ENCODE measurements at regions not wholly inside any gene's neighbourhood (a gene's known extent, or its start where the extent isn't known, plus 50 kb on each side); places are given as distances from the start of the nearest gene placed in this dataset.

- DNase-seq = no peak
Observed at GRCh38 chr3:64829331-64829730, 141.5 kb upstream of the ADAMTS9 start.

GRCh38 chr3:64828276-64828675 is 140.5 kb upstream of the ADAMTS9 start:
- no peak for DNase-seq

GRCh38 chr3:64827431-64827830 is 139.6 kb upstream of the ADAMTS9 start:
- DNase-seq = no peak

DNA sequence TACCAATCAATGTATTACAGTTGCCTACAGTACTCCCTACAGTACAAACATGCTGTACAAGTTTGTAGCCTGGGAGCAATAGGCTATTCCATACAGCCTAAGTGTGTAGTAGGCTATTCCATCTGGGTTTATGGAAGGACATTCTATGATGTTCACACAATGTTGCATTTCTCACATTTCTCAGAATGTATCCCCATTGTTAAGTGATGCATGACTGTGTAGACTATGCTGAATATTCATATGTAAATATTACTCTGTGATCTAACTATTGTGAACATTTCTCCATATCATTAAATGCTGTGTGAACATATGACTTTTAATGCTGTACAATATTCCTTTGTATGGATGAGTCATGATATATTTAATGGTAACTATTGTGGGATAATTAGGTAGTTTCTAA is 139.2 kb upstream of the ADAMTS9 start:
- no peak for DNase-seq

GRCh38 chr3:64825404-64826120 is 137.8 kb upstream of the ADAMTS9 start:
- no peak for DNase-seq

GRCh38 chr3:64824394-64824909 is 136.7 kb upstream of the ADAMTS9 start:
- DNase-seq = no peak

- no peak for DNase-seq
Observed at GRCh38 chr3:64818196-64818595, 130.4 kb upstream of the ADAMTS9 start.

- DNase-seq = no peak
Observed at GRCh38 chr3:64816355-64816754, 128.6 kb upstream of the ADAMTS9 start.

GRCh38 chr3:64815789-64816188 is 128.0 kb upstream of the ADAMTS9 start:
- DNase-seq = no peak

- no peak for DNase-seq
Observed at GRCh38 chr3:64815195-64815631, 127.4 kb upstream of the ADAMTS9 start.

- DNase-seq = no peak
Observed at GRCh38 chr3:64814351-64814750, 126.6 kb upstream of the ADAMTS9 start.

GRCh38 chr3:64813326-64813725 is 125.5 kb upstream of the ADAMTS9 start:
- no peak for DNase-seq

- no peak for DNase-seq
Observed at GRCh38 chr3:64809086-64809485, 121.3 kb upstream of the ADAMTS9 start.

GRCh38 chr3:64808061-64808460 is 120.3 kb upstream of the ADAMTS9 start:
- no peak for DNase-seq

- DNase-seq = no peak
Observed at GRCh38 chr3:64806668-64807605, 119.1 kb upstream of the ADAMTS9 start.

DNA sequence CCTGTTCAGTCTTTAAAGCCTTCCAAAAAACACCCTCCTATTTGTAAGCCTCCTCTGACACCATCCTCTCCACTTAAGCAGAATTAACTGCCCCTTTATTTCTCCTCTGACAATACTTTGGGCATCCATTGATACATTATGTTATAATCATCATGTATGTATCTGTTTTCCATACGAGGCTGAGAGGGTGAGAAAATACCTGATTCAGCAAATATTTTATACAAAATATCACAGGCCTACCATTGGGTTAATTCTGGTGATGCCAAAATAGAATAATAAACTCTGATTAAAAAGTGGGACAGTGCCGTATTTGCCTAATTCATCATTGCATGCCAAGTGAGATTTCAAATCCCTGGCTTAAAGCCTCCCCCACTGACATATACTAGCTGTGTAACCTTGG is 118.2 kb upstream of the ADAMTS9 start:
- DNase-seq = no peak

DNA sequence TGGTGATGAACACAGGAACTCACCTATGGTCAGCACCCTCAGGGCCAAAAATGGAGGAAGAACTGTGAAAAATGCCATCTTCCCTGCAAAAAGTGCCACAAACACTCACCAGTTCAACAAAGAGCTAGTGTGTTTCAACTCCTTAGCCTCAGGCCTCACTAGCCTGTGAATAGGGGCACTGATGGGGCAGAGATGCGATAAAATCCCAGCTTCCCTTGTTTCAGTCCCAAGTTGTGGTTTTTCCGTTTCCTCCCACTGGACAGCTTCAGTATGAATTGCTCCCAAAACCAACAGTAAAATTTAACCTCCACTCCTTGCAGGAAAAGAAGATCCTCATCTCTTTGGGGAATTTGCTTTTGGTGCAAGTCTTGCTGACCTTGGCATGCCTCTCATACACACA is 117.4 kb upstream of the ADAMTS9 start:
- no peak for DNase-seq

DNA sequence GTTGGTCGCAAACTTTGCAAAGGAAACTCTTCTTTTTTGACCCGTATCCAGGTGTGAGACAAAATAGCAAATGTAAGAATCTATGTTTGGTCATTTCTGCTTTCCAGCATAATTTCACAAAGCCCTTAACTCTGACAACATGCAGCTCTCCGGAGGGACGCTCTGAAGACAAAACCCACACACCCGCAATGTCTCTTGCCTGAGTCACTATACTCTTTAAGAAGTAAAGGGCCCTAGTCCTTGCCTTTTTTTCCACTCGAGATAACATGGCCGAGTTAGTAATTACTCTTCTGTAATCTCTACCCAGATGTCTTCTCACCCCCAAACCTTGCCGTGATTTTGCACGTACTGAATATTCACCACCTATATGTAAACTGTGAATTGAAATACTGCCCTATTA is 115.7 kb upstream of the ADAMTS9 start:
- DNase-seq = no peak

GRCh38 chr3:64802460-64802859 is 114.7 kb upstream of the ADAMTS9 start:
- no peak for DNase-seq

DNA sequence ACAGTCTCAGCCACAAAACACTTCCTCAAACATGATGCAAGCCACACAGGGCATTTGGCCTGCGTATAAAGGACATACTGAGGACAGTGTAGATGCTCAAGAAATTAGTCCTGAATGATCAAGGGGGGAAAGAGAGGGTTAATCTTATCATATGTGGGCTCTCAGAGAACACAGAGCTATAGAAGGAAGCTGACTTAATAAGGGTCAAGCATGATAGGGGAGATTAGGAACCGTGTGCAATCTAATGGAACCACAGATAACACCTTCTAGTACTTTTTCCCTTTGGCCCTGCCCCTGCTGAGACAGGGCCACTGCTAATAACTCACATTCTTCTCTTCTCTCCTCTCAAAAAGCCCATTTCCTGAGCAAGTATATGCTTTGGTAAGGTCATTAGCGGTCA is 114.1 kb upstream of the ADAMTS9 start:
- DNase-seq = no peak

- DNase-seq = no peak
Observed at GRCh38 chr3:64799606-64800005, 111.8 kb upstream of the ADAMTS9 start.

- DNase-seq = peak; percentile 43
Observed at GRCh38 chr3:64798316-64798715, 110.5 kb upstream of the ADAMTS9 start.

DNA sequence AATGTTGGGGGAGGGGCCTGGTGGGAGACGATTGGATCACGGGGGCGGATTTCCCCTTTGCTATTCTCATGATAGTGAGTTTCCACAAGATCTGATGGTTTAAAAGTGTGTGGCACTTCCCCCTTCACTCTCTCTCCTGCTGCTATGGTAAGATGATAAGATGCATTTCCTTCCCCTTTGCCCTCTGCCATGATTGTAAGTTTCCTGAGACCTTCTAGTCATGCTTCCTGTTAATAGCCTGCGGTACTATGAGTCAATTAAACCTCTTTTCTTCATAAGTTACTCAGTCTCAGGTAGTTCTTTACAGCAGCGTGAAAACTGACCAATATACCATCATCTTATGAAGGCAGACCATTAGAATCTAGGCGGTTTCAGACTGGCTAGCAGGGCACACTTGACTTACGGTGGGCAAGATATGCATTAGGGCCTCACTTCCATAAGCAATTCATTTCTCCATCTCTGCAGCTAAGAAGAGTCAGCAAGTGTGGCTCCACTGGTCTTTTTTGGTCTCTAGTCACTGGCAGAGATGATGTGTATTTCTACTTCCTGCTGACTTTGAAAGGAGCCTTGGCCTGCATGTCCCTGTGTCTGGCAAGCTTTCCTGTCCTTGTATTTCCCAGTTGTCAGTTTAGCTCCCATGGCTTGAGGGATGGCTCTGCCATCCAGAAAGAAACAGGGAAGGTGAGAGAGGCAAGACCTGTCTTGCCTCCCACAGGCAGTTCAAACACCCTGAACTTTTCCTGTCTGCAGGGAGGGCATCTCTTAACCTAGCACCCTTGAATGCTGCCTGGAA is 109.0 kb upstream of the ADAMTS9 start:
- DNase-seq = no peak

Data from DMS79 (cell line).